Hematopoietic multipotent progenitor cell treated with erythropoietin and hydrocortisone succinate and interleukin-3 and kit ligand, for 17 days (in vitro differentiated cells): ENCODE measurements at regions not wholly inside any gene's neighbourhood (a gene's known extent, or its start where the extent isn't known, plus 50 kb on each side); places are given as distances from the start of the nearest gene placed in this dataset.
"Not testable (repeated sequence)": the region's sequence is repeated elsewhere in the genome, so short reads cannot be mapped to it uniquely, and the experiment has no call there.

Source experiments
- DNase-seq: peaks from one replicate; pipeline ENCODE4 v3.0.0-alpha.2; 2015; ENCODE audit warnings: low spot score

GRCh38 chr6:9020001-9020400 lies 584.7 kb upstream of the SLC35B3 start:
- DNase-seq = no peak

- DNase-seq = no peak
These were observed 574.6 kb upstream of the SLC35B3 start for GRCh38 chr6:9009931-9010330.

GRCh38 chr6:9007027-9007426 lies 571.7 kb upstream of the SLC35B3 start:
- DNase-seq = no peak

GRCh38 chr6:9002833-9003232 lies 567.5 kb upstream of the SLC35B3 start:
- no peak for DNase-seq

- DNase-seq = no peak
These were observed 559.8 kb upstream of the SLC35B3 start for GRCh38 chr6:8995156-8995555.

- no peak for DNase-seq
These were observed 557.8 kb upstream of the SLC35B3 start for GRCh38 chr6:8993111-8993510.

- no peak for DNase-seq
These were observed 556.5 kb upstream of the SLC35B3 start for GRCh38 chr6:8991844-8992243.

- no peak for DNase-seq
These were observed 554.7 kb upstream of the SLC35B3 start for GRCh38 chr6:8990075-8990474.

GRCh38 chr6:8983202-8983688 lies 547.9 kb upstream of the SLC35B3 start:
- peak; percentile 13 for DNase-seq

- no peak for DNase-seq
These were observed 547.3 kb upstream of the SLC35B3 start for GRCh38 chr6:8982668-8983067.

GRCh38 chr6:8973395-8973794 lies 538.0 kb upstream of the SLC35B3 start:
- DNase-seq = no peak

- DNase-seq = no peak
These were observed 534.4 kb upstream of the SLC35B3 start for GRCh38 chr6:8969747-8970146.

- no peak for DNase-seq
These were observed 523.7 kb upstream of the SLC35B3 start for GRCh38 chr6:8958894-8959511.

- DNase-seq = no peak
These were observed 518.0 kb upstream of the SLC35B3 start for GRCh38 chr6:8953310-8953709.

GRCh38 chr6:8948733-8949132 lies 513.4 kb upstream of the SLC35B3 start:
- DNase-seq = no peak

GRCh38 chr6:8947900-8948299 lies 512.6 kb upstream of the SLC35B3 start:
- DNase-seq = no peak

GRCh38 chr6:8944548-8944947 lies 509.2 kb upstream of the SLC35B3 start:
- no peak for DNase-seq

- no peak for DNase-seq
These were observed 507.7 kb upstream of the SLC35B3 start for GRCh38 chr6:8943073-8943472.

- no peak for DNase-seq
These were observed 506.2 kb upstream of the SLC35B3 start for GRCh38 chr6:8941577-8941976.

- no peak for DNase-seq
These were observed 505.0 kb upstream of the SLC35B3 start for GRCh38 chr6:8940356-8940755.

GRCh38 chr6:8939615-8940014 lies 504.3 kb upstream of the SLC35B3 start:
- DNase-seq = no peak

- DNase-seq = no peak
These were observed 499.0 kb upstream of the SLC35B3 start for GRCh38 chr6:8934318-8934717.

- DNase-seq = no peak
These were observed 494.7 kb upstream of the SLC35B3 start for GRCh38 chr6:8930009-8930408.

GRCh38 chr6:8920244-8920643 lies 484.9 kb upstream of the SLC35B3 start:
- DNase-seq = not testable (repeated sequence)
